Activated naive CD4-positive, alpha-beta T cell treated with anti-CD3 and anti-CD28 coated beads for 36 hours (primary cell): ENCODE measurements at regions not wholly inside any gene's neighbourhood (a gene's known extent, or its start where the extent isn't known, plus 50 kb on each side); places are given as distances from the start of the nearest gene placed in this dataset.

Source experiments
- CTCF ChIA-PET: fragments of 350-600 bp; sonication (Branson Sonifier 250); formaldehyde crosslinking; loops from one replicate; lab custom pipeline; 2021; ENCODE audit warnings: antibody characterized with exemption; lab: Charles Lee
- DNase-seq: peaks from one replicate; pipeline ENCODE4 v3.0.0-alpha.2; 2020
- H3K27ac Mint-ChIP-seq: one replicate; pipeline ENCODE4 v1.8.0; 2021; ENCODE audit warnings: mild to moderate bottlenecking, mixed read lengths
- H3K27me3 Mint-ChIP-seq: one replicate; pipeline ENCODE4 v1.8.0; 2021; ENCODE audit warnings: low read depth, mixed read lengths
- H3K36me3 Mint-ChIP-seq: one replicate; pipeline ENCODE4 v1.8.0; 2021; ENCODE audit warnings: low read depth, mixed read lengths
- H3K4me1 Mint-ChIP-seq: one replicate; pipeline ENCODE4 v1.8.0; 2021; ENCODE audit warnings: low read depth, mixed read lengths
- H3K4me3 Mint-ChIP-seq: one replicate; pipeline ENCODE4 v1.8.0; 2021; ENCODE audit warnings: mild to moderate bottlenecking, moderate library complexity, mixed read lengths
- H3K9me3 Mint-ChIP-seq: one replicate; pipeline ENCODE4 v1.8.0; 2021; ENCODE audit warnings: mixed read lengths
- intact Hi-C: fragments of 100-400 bp; cut with micrococcal nuclease; formaldehyde crosslinking; loops from one replicate; pipeline ENCODE4 v1.15.1; 2023

DNA sequence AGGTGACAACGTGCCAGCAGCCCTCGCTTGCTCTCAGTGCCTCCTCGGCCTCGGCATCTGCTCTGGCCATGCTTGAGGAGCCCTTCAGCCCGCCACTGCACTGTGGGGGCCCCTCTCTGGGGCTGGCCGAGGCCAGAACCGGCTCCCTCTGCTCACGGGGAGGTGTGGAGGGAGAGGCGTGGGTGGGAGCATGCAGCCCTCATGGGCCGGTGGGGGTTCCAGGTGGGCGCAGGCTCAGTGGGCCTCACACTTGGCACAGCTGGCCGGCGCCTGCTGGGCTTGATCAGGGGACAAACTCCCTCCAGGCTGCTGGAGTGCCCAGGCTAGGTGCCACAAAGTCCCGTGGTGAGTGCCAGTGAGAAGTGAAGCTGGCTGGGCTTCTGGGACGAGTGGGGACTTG is 566.6 kb upstream of the ID4 start:
- CTCF ChIA-PET = no interaction called here
- Mint-ChIP-seq H3K9me3 (peaks cover 7% of the 10 kb centered on the region), H3K4me3 (no peak overlapping the region), H3K27me3 (no peaks in the 10 kb centered on the region), H3K27ac (no peak overlapping the region), H3K4me1 (no peaks in the 10 kb centered on the region), H3K36me3 (no peaks in the 10 kb centered on the region)
- intact Hi-C loops = no loop called here
- DNase-seq = no peak

GRCh38 chr6:19279273-19279684 is 557.9 kb upstream of the ID4 start:
- H3K27ac Mint-ChIP-seq = no peak overlapping the region
- H3K4me3 Mint-ChIP-seq = no peak overlapping the region
- DNase-seq = no peak
- no peaks in the 10 kb centered on the region for H3K9me3 Mint-ChIP-seq
- CTCF ChIA-PET = no interaction called here
- H3K27me3 Mint-ChIP-seq = no peaks in the 10 kb centered on the region
- intact Hi-C loops = no loop called here
- no peaks in the 10 kb centered on the region for H3K36me3 Mint-ChIP-seq
- no peaks in the 10 kb centered on the region for H3K4me1 Mint-ChIP-seq

DNA sequence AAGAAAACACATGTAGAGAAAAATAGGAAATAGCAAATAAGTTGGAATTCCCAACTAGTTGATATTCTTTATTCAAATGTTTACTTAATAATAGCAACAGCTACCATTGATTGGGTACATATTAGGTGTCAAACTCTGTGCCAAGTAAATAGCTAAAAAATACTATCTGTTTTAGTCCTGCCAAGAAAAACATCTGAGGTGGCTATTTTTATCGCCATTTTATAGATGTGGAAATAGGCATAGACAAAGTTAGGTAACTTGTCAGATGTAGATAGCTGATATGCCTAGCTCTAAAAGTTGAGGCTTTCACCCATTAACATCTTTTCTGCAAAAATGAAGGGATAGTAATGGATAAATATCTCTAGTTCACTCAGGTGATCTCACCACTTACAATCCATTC is 549.2 kb upstream of the ID4 start:
- no peaks in the 10 kb centered on the region for H3K4me1 Mint-ChIP-seq
- CTCF ChIA-PET = no interaction called here
- H3K27me3 Mint-ChIP-seq = no peaks in the 10 kb centered on the region

GRCh38 chr6:19289457-19289856 is 547.7 kb upstream of the ID4 start:
- no peaks in the 10 kb centered on the region for H3K36me3 Mint-ChIP-seq
- CTCF ChIA-PET = no interaction called here
- no peak overlapping the region for H3K4me3 Mint-ChIP-seq
- no peaks in the 10 kb centered on the region for H3K27me3 Mint-ChIP-seq
- H3K27ac Mint-ChIP-seq = no peak overlapping the region
- no peaks in the 10 kb centered on the region for H3K4me1 Mint-ChIP-seq
- intact Hi-C loops = no loop called here
- H3K9me3 Mint-ChIP-seq = no peaks in the 10 kb centered on the region
- no peak for DNase-seq

More for the DNA sequence above, 549.2 kb upstream of the ID4 start:
- H3K36me3 Mint-ChIP-seq = no peaks in the 10 kb centered on the region
- DNase-seq = no peak
- no peaks in the 10 kb centered on the region for H3K9me3 Mint-ChIP-seq
- intact Hi-C loops = no loop called here
- H3K4me3 Mint-ChIP-seq = no peak overlapping the region
- no peak overlapping the region for H3K27ac Mint-ChIP-seq

DNA sequence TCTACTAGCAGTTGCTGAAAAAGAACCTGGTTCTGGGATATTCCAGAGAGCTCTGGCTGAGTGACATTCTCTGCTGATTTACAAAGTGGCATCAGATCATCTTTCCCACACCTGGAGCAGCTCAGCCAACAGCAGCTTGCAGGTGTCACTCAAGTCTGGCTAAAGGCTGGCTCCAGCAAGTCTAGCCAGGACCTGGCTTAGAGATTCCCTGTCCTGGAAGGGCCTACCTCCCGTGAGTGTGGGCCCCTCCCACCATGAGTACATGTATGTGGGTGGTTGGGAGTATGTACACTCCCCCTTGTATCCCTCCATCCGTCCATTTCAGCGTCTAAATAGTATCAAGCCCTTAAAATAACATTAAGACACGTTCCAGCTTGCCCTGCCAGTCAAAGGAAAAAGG is 539.3 kb upstream of the ID4 start:
- H3K9me3 Mint-ChIP-seq = peaks cover 3% of the 10 kb centered on the region
- intact Hi-C loops = no loop called here
- H3K4me3 Mint-ChIP-seq = no peak overlapping the region
- H3K27ac Mint-ChIP-seq = no peak overlapping the region
- CTCF ChIA-PET = interaction anchor here (0.7 kb wide), 1 partner anchor 273 kb away, joined by 3 read pairs; no protein-coding TSS in a partner anchor
- no peak for DNase-seq
- no peaks in the 10 kb centered on the region for H3K36me3 Mint-ChIP-seq
- no peaks in the 10 kb centered on the region for H3K27me3 Mint-ChIP-seq
- H3K4me1 Mint-ChIP-seq = no peaks in the 10 kb centered on the region

- Mint-ChIP-seq H3K27ac (no peak overlapping the region), H3K36me3 (no peaks in the 10 kb centered on the region), H3K4me3 (no peak overlapping the region), H3K4me1 (no peaks in the 10 kb centered on the region), H3K27me3 (no peaks in the 10 kb centered on the region), H3K9me3 (peaks cover 3% of the 10 kb centered on the region)
- CTCF ChIA-PET = no interaction called here
- intact Hi-C loops = no loop called here
- DNase-seq = no peak
These were observed 538.7 kb upstream of the ID4 start for GRCh38 chr6:19298421-19298820.

- Mint-ChIP-seq H3K9me3 (peaks cover 3% of the 10 kb centered on the region), H3K27me3 (no peaks in the 10 kb centered on the region), H3K4me1 (no peaks in the 10 kb centered on the region), H3K36me3 (no peaks in the 10 kb centered on the region), H3K4me3 (no peak overlapping the region), H3K27ac (no peak overlapping the region)
- CTCF ChIA-PET = no interaction called here
- intact Hi-C loops = no loop called here
- DNase-seq = no peak
These were observed 538.0 kb upstream of the ID4 start for GRCh38 chr6:19299129-19299528.

DNA sequence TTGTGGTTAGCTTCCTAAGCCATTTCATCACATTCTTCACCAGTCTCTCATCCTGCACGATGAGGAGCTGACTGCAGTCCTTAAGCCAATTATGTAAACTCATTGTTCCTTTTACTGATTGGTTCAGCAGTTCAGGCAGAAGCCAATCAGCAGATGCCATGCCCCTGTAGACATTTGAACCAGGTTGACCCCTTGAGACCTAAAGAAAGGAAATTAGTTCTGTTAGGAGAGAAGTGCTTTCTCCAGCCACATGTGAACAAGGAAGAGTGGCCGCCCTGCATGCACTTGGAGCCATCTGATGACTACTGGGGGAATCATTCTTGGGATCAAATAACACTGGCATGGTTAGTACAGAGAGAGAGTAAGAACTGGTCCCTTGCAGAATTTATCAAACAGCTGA is 535.2 kb upstream of the ID4 start:
- intact Hi-C loops = no loop called here
- Mint-ChIP-seq H3K27ac (no peak overlapping the region), H3K9me3 (peaks cover 3% of the 10 kb centered on the region), H3K27me3 (no peaks in the 10 kb centered on the region), H3K36me3 (no peaks in the 10 kb centered on the region), H3K4me3 (no peak overlapping the region), H3K4me1 (no peaks in the 10 kb centered on the region)
- CTCF ChIA-PET = no interaction called here
- no peak for DNase-seq

GRCh38 chr6:19303383-19303782 is 533.8 kb upstream of the ID4 start:
- DNase-seq = no peak
- H3K36me3 Mint-ChIP-seq = no peaks in the 10 kb centered on the region
- CTCF ChIA-PET = no interaction called here
- peaks cover 3% of the 10 kb centered on the region for H3K9me3 Mint-ChIP-seq
- intact Hi-C loops = no loop called here
- H3K27me3 Mint-ChIP-seq = no peaks in the 10 kb centered on the region
- no peak overlapping the region for H3K4me3 Mint-ChIP-seq
- H3K4me1 Mint-ChIP-seq = no peaks in the 10 kb centered on the region
- no peak overlapping the region for H3K27ac Mint-ChIP-seq

GRCh38 chr6:19309661-19310060 is 527.5 kb upstream of the ID4 start:
- no peak for DNase-seq
- Mint-ChIP-seq H3K4me1 (no peaks in the 10 kb centered on the region), H3K36me3 (no peaks in the 10 kb centered on the region), H3K4me3 (no peak overlapping the region), H3K27ac (no peak overlapping the region), H3K9me3 (peaks cover 5% of the 10 kb centered on the region), H3K27me3 (no peaks in the 10 kb centered on the region)
- intact Hi-C loops = no loop called here
- CTCF ChIA-PET = no interaction called here

DNA sequence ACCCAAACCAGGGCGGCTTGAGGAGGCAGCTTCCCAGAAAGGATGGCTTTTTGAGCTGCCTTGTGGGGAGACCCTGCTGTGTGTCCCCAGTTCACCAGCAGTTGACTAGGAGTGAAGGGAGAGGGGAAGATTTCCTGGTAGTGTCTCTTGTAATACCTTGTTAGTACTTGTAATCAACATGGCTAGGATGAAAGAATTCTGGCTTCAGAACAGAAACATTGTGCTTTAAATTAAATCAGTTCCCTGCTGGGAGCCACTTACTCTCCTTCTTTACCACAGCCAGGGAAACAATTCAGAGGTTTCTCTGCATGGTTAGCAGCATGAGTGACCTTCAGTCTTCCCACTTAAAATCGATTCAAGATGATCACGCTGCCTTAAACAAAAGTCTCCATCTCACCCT is 525.4 kb upstream of the ID4 start:
- no peaks in the 10 kb centered on the region for H3K27me3 Mint-ChIP-seq
- no peak for DNase-seq
- peaks cover 10% of the 10 kb centered on the region for H3K9me3 Mint-ChIP-seq
- intact Hi-C loops = no loop called here
- H3K27ac Mint-ChIP-seq = no peak overlapping the region
- no peaks in the 10 kb centered on the region for H3K36me3 Mint-ChIP-seq
- no peak overlapping the region for H3K4me3 Mint-ChIP-seq
- no peaks in the 10 kb centered on the region for H3K4me1 Mint-ChIP-seq
- CTCF ChIA-PET = no interaction called here

DNA sequence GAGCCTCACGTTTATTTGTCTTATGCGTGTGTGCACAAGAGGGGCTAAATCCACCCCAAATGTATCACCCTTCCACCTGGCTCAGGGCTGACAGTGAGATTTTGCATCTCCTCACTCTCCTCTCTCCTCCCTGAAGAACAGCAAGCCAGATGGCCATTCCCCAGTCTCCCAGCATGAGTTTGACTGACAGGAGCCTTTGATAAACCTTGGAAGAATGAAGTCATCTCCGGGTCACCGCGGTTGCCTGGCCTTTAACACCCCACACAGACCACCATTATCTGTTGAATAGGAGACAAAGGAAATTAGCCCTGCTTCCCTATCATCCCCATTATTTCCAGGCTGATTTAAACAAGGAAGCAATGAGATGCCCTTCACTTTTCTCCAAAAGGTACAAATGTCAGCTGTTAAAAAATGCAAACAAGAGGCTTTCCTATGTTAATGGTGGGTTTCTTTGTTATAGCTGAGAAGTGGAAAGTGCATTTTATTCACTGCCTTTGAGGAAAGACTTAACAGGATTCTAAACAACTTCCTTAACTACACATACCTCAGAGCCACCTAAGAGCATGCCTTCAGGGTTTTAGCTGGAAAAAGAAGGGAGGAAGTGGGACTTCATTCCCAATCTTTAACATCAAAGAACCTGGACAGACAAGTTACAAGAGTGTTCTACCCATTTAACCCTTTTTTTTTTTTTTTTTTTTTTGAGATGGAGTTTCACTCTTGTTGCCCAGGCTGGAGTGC is 524.8 kb upstream of the ID4 start:
- no peaks in the 10 kb centered on the region for H3K27me3 Mint-ChIP-seq
- H3K27ac Mint-ChIP-seq = no peak overlapping the region
- DNase-seq = no peak
- CTCF ChIA-PET = no interaction called here
- no peaks in the 10 kb centered on the region for H3K4me1 Mint-ChIP-seq
- intact Hi-C loops = no loop called here
- H3K9me3 Mint-ChIP-seq = peaks cover 10% of the 10 kb centered on the region
- H3K4me3 Mint-ChIP-seq = no peak overlapping the region
- H3K36me3 Mint-ChIP-seq = no peaks in the 10 kb centered on the region

GRCh38 chr6:19317431-19317986 is 519.7 kb upstream of the ID4 start:
- peaks cover 7% of the 10 kb centered on the region for H3K9me3 Mint-ChIP-seq

More at GRCh38 chr6:19317431-19317986, 519.7 kb upstream of the ID4 start:
- intact Hi-C loops = no loop called here
- Mint-ChIP-seq H3K27me3 (no peaks in the 10 kb centered on the region), H3K36me3 (no peaks in the 10 kb centered on the region), H3K4me3 (no peak overlapping the region), H3K27ac (no peak overlapping the region), H3K4me1 (no peaks in the 10 kb centered on the region)
- no peak for DNase-seq
- CTCF ChIA-PET = no interaction called here
